Gastrocnemius medialis (tissue), 4 donors: ENCODE measurements at regions not wholly inside any gene's neighbourhood (a gene's known extent, or its start where the extent isn't known, plus 50 kb on each side); places are given as distances from the start of the nearest gene placed in this dataset.

ENCODE experiments used
- CTCF ChIP-seq, 5 experiments: fragments of 450-650 bp in 3 of 5; fragments of 200-600 bp in 2 of 5; sonication (generic) in 2 of 5; IDR thresholded peaks in 4 of 5; conservative IDR thresholded peaks in 1 of 5; 1 replicate in 4 of 5; 2 replicates in 1 of 5; pipeline ENCODE4 v1.5.1; 2016 to 2019; ENCODE audit warnings: antibody characterized with exemption in 5 of 5, mild to moderate bottlenecking in 3 of 5, moderate library complexity in 3 of 5
- POLR2A ChIP-seq, 2 donors: fragments of 450-650 bp; IDR thresholded peaks; one replicate each; pipeline ENCODE4 v1.6.1; 2017; ENCODE audit warnings: antibody characterized with exemption in 2 of 2, mild to moderate bottlenecking in 2 of 2, moderate library complexity in 2 of 2

GRCh38 chr3:34852844-34853439 is 786.4 kb upstream of the ARPP21 start:
- TF ChIP-seq CTCF (IDR thresholded peaks at IDR 0.05 in 4 of 5, conservative IDR thresholded peaks at IDR 0.05 in 1 of 5) (no peak), POLR2A (IDR thresholded peaks at IDR 0.05) (no peak)
